CD4-positive, alpha-beta T cell treated with Interleukin-15 for 4 hours (primary cell): ENCODE measurements at regions not wholly inside any gene's neighbourhood (a gene's known extent, or its start where the extent isn't known, plus 50 kb on each side); places are given as distances from the start of the nearest gene placed in this dataset.

ENCODE experiments used
- DNase-seq: peaks from one replicate; pipeline ENCODE4 v3.0.0-alpha.2; 2020; ENCODE audit warnings: low spot score

GRCh38 chr2:43055086-43055912 is 171.1 kb downstream of the ZFP36L2 start:
- no peak for DNase-seq

GRCh38 chr2:43054367-43054766 is 172.0 kb downstream of the ZFP36L2 start:
- no peak for DNase-seq

GRCh38 chr2:43052944-43053306 is 173.5 kb downstream of the ZFP36L2 start:
- no peak for DNase-seq

GRCh38 chr2:43052204-43052943 is 174.0 kb downstream of the ZFP36L2 start:
- no peak for DNase-seq

- DNase-seq, result peak; percentile 29
These were observed 175.1 kb downstream of the ZFP36L2 start for GRCh38 chr2:43051338-43051737.

- DNase-seq, result no peak
These were observed 175.5 kb downstream of the ZFP36L2 start for GRCh38 chr2:43050866-43051265.

- DNase-seq, result no peak
These were observed 176.3 kb downstream of the ZFP36L2 start for GRCh38 chr2:43049836-43050801.

- no peak for DNase-seq
These were observed 179.1 kb downstream of the ZFP36L2 start for GRCh38 chr2:43047187-43047780.

GRCh38 chr2:43045866-43046265 is 180.5 kb downstream of the ZFP36L2 start:
- DNase-seq, result no peak

GRCh38 chr2:43044093-43044681 is 182.2 kb downstream of the ZFP36L2 start:
- DNase-seq, result no peak

GRCh38 chr2:43043553-43043870 is 182.9 kb downstream of the ZFP36L2 start:
- DNase-seq, result no peak

- no peak for DNase-seq
These were observed 184.6 kb downstream of the ZFP36L2 start for GRCh38 chr2:43041661-43042360.

GRCh38 chr2:43041173-43041591 is 185.2 kb downstream of the ZFP36L2 start:
- no peak for DNase-seq

- no peak for DNase-seq
These were observed 186.1 kb downstream of the ZFP36L2 start for GRCh38 chr2:43040084-43040854.

GRCh38 chr2:43039376-43040080 is 186.9 kb downstream of the ZFP36L2 start:
- DNase-seq, result no peak

GRCh38 chr2:43038696-43039094 is 187.7 kb downstream of the ZFP36L2 start:
- no peak for DNase-seq

GRCh38 chr2:43038034-43038695 is 188.2 kb downstream of the ZFP36L2 start:
- no peak for DNase-seq

- no peak for DNase-seq
These were observed 190.5 kb downstream of the ZFP36L2 start for GRCh38 chr2:43035922-43036321.

GRCh38 chr2:43034921-43035320 is 191.5 kb downstream of the ZFP36L2 start:
- DNase-seq, result no peak
